GM23248 (cell line): ENCODE measurements at regions not wholly inside any gene's neighbourhood (a gene's known extent, or its start where the extent isn't known, plus 50 kb on each side); places are given as distances from the start of the nearest gene placed in this dataset.

Experiments used
- EZH2 ChIP-seq: fragments of 200-600 bp; sonication (generic); IDR thresholded peaks from 2 replicates; pipeline ENCODE4 v1.6.1; 2018; ENCODE audit warnings: antibody characterized with exemption, mild to moderate bottlenecking; ENCODE audit not compliant: insufficient read depth, poor library complexity, severe bottlenecking
- EZH2phosphoT487 ChIP-seq: fragments of 200-600 bp; sonication (generic); IDR thresholded peaks from 2 replicates; pipeline ENCODE4 v1.6.1; 2018; ENCODE audit warnings: antibody characterized with exemption, moderate library complexity, mild to moderate bottlenecking, low read depth; ENCODE audit not compliant: insufficient read depth

DNA sequence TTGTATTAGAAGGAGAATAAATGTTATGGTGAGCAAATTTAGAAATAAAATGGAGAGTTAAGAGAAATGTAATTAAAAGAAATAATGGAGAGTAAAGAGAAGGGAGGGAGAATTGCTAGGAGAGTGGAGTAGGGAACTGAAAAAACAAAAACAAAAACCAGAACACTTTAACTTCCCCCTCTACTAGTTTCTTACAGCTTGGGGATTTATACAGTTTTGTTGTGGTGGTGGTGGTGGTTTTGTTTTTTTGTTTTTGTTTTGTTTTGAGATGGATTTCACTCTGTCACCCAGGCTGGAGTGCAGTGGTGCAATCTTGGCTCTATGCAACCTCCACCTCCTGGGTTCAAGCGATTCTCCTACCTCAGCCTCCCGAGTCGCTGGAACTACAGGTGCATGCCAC lies 322.4 kb downstream of the TMEM167A start:
- no peak for TF ChIP-seq EZH2phosphoT487
- TF ChIP-seq EZH2: no peak
